HG03280 (cell line): ENCODE measurements at regions not wholly inside any gene's neighbourhood (a gene's known extent, or its start where the extent isn't known, plus 50 kb on each side); places are given as distances from the start of the nearest gene placed in this dataset.
"Not testable (repeated sequence)": the region's sequence is repeated elsewhere in the genome, so short reads cannot be mapped to it uniquely, and the experiment has no call there.

Experiments
- ATAC-seq: cut with Tn5 transposase; IDR thresholded peaks from one replicate; pipeline ENCODE4 v1.9.1; 2021; ENCODE audit warnings: mild to moderate bottlenecking, moderate library complexity; ENCODE audit not compliant: unreplicated experiment

DNA sequence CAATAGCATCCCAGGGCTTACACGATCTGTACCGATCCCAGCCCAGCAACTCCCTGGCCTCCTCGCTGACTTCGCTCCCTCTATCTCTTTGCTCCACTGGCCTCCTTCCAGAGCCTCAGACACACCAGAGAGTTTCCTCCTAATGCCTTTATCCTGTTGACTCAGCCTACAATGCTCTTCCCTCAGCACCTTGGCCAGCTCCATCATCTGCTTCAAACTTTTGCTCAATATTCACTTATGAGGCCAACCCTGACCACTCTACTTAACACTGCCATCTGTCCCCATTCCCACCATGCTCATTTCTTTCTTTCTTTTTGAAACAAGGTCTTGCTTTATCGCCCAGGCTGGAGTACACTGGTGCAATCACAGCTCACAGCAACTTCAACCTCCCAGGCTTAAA, 180.9 kb downstream of the CEP170 start:
- ATAC-seq: not testable (repeated sequence)

DNA sequence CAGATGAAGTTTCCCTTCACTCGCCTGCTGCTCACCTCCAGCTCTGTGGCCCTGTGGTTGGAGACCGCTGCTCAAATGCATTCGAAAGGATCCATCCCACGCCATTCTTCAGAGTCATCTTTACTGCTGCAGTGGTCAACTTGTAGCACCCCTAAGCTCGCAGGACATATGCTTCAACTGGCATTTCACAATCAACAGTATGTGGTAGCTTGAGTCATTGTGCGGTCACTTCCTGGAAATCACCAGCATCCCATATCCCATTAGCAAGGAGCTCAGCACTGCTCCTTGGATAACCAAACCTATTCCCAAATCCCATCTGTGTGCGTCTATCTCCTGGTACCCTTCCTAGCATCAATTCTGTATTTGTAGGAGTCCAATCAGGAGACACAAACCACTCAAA, 188.0 kb downstream of the CEP170 start:
- ATAC-seq: not testable (repeated sequence)

DNA sequence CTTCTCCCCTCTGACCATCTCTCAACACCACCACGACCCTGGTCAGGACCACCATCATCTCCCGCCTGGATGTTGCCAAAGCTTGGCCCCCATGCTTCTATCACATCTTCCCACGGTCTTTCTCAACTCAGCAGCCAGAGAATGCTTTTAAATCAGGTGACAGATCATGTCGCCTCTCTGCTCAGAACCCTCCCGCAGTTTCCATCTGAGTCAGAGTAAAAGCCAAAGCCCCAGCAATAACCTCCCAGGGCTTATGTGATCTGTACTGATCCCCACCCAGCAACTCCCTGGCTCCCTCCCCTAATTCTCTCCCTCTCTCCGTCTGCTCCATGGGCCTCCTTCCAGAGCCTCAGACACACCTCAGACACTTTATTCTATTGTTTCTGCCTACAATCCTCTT, 193.1 kb downstream of the CEP170 start:
- ATAC-seq: not testable (repeated sequence)

DNA sequence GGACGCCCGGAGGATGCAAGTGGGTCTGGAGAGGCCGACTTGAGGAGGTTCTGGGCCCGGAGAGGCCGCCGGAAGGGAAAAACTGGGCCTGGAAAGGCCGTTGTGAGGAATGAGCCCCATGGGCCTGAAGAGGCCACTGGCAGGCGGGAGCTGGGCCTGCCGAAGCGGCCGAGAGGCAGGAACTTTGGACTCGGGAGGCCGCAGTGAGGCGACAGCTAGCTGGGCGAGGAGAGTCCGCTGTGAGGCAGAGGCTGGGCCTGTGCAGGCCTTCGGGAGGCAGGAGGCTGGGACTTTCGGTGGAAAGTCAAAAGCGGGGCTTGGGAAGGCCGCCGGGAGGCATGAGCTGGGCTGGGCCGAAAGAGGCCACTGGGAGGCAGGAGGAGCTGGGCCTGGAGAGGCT, 199.6 kb downstream of the CEP170 start:
- not testable (repeated sequence) for ATAC-seq

DNA sequence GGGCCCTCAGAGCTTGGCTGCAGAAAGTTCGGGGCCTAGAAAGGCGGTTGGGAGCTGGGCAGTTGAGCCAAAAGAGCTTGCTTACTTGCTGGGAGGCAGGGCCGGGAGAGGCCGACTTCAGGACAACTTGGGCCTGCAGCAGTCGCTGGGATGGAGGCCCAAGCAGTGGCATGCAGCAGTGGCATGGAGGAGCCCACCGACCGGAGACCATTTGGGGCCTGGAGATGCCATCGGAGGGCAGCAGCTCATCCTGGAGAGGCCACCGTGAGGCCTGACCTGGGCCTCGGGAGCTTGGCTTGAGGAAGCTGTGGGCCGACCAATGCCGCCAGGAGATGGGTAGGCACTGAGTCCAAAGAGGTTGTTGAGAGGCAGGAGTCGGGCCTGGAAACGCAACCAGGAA, 200.0 kb downstream of the CEP170 start:
- not testable (repeated sequence) for ATAC-seq

DNA sequence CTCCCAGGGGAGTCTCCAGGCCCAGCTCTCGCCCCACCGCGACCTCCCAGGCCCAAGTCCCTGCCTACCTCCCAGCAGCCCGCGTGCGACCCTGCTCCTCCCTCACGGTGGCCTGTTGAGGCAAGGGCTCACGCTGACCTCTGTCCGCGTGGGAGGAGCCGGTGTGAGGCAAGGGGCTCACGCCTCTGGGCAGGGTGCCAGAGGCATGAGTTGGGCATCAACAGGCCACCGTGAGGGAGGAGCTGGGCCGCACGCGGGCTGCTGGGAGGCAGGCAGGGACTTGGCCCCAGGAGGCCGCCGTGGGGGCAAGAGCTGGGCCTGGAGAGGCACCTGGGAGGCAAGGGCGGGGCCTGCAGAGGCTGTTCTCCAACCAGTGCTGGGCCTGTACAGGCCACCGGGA, 200.4 kb downstream of the CEP170 start:
- not testable (repeated sequence) for ATAC-seq

DNA sequence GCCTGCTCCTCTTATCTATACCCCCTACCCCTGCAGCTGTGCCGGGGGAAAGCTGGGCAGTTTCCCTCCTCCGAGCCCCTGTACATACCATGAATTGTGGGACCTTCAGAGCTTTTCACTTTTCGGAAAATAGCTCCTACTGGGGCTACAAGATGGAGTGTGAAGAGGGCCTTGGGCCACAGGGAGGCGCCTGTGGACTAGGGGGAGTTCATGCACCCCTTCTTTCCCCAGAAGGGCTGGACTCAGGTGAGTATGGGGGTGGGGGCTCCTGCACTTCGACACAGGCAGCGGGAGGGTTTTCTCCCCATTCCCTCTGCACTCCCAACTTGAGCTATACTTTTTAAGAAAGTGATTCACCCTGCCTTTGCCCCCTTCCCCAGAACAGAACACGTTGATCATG, 202.0 kb downstream of the CEP170 start:
- ATAC-seq: not testable (repeated sequence)

DNA sequence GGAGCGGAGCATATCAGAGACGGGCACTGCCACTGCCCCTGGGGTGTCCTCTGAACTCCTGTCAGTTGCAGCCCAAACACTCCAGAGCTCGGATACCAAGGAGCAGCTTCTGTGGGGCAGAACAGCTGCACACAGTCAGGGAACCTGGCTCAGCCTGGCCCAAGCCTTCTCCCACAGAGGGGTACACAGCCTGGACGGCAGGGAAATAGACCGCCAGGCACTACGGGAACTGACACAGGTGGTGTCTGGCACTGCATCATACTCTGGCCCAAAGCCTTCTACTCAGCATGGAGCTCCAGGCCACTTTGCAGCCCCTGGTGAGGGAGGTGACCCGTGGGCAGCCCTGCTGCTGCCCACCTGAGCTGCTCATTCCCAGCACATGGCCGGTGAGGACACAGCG, 204.5 kb downstream of the CEP170 start:
- not testable (repeated sequence) for ATAC-seq

DNA sequence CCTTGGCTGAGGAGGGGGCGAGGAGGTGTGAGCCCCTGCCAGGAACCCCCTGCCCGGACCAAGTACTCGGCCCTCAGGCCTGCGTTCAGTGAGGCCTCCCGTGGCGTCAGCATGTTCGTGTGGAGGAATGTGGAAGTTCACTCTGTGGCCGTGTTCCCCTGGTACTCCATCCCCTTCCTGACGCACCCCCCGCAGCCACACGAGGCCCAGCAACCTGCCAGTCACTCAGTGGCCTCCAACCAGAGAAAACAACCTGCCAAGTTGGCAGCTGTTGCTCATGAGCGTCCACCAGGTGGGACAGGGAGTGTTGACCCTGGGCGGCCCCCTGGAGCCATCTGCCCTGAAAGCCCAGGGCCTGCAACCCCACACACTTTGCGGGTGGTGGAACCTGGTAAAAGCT, 205.4 kb downstream of the CEP170 start:
- ATAC-seq: not testable (repeated sequence)

DNA sequence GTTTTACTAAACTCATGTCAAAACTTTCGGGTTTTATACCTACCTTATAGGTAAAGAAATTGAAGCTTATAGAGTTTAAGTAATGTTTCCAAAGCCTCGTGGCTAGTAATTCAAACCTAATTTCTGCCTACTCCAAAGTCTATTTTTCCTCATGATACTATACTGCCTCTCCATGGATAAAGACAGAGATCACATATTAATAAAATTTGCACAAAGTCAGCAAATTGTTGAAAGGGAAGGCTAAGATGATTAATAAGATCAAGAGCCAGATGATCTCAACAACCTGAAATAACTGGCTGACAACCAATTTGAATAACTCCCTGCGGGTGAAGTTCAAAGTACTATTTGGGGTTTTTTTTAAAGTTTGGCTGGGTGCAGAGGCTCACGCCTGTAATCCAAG, 233.7 kb downstream of the CEP170 start:
- ATAC-seq: not testable (repeated sequence)

DNA sequence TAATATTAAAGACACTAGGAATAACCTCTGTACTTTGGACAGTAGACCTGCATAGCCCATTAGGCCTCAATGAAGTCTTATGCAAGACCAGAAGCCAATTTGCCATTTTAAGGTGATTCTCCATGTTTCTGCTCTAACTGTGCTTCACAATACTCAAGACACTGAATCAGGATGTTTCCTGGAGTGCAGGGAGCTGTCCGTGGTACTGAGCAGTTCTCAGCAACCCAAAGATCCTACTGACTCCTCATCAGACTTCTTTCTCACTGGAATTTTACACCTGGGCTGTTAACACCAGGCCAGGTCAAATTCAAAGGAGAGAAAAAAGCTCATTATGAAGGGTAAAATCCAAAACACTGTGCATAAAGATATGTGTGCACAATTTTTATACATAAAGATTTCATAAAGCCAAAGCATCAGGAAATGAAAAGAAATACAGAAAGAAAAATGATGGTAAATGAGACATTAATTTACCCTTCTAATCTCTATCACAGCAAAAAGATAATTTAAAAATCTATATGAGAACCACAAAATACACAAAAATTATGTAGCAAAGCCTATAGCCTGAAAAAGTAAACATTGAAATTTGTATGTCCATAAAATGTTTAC, 235.9 kb downstream of the CEP170 start:
- not testable (repeated sequence) for ATAC-seq

DNA sequence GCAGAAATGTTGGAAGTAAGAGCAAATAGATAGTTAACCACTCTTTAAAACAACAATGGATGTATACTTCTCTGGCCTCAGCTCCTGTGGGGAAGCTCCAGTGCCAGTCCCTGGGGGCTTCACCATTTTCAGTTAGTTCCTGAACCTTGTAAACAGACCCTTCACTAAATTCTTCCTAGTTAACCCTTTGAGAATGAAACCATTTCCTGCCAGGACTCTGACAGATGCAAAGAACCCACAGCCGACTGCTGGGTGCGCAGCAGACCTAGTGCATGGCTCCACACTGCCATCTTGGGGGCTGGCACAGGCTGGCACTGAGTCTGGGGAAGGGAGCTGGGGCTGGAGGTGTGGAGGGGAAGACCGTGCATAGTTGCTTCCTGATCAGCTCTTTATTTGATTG, 244.4 kb downstream of the CEP170 start:
- not testable (repeated sequence) for ATAC-seq

DNA sequence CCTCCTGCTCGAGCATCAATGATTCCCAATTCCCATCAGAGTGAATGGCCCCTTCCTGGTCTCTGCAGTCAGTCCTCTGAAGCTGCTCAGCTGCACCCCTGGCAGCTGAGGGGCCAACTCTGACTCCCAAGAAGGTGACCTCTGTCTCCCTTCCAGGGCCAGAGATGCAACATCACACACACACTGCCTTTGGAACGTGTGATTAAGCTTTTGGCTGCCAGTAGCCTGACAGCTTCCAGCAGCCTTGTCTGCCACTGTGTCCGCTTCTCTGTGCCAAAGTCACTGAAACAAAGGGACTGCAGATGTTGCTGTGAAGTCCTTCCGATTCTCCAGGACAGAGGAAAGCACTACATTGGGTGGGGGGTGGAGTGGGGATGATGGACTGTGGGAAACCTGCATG, 254.1 kb downstream of the CEP170 start:
- not testable (repeated sequence) for ATAC-seq

DNA sequence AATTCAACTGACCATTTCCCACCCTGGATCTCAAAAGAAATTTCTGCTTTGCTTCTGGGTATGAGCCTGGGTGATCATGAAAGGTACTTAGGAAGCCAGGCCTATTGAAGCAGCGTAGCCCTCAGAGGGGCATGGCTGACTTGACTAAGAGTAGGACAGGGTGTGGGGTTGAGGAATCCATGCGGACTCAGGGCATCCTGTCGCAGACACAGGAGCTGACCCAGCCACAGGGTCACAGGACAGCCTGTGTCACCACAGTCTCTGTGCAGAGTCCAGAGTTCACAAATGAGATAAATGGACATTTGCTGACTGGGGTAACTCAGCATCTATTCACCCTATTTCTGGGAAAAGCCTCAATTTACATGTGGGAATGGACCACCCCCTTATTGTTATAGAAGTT, 262.3 kb downstream of the CEP170 start:
- not testable (repeated sequence) for ATAC-seq

DNA sequence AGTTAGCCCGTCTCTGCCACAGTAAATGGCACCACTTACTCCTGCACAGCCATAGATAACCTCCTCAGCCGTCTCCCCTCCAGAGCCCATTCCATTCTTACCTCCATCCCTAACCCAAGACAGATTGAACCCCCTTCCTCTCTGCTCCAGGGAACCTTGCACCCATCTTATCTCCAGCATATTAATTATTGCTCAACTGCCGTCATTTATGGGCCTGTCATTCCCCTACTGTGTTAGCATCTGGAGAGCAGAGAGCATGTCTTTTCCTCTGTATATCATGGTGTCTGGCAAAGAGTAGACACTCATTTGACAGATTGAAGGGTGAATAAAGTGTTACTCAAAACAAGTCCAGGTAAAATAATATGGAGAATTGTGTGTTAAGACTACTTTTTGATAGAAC, 270.0 kb downstream of the CEP170 start:
- not testable (repeated sequence) for ATAC-seq

DNA sequence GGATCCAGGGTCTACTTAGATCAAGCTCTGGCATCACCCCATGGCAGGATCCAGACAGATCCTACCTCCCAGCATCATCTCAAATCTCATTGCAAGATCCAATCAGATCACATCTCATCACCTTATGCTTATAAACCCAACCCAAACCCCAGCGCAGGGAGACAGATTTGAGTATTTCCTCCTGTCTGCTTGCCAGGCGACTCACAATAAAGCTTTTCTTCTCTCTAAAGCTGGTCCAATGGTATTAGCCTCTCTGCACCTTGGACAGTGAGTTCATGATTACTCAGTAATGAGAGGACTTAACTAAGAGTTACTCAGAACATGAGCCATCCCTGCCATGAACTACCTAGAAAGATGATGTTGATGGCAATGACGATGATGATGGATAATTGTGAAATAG, 281.7 kb downstream of the CEP170 start:
- ATAC-seq: not testable (repeated sequence)

DNA sequence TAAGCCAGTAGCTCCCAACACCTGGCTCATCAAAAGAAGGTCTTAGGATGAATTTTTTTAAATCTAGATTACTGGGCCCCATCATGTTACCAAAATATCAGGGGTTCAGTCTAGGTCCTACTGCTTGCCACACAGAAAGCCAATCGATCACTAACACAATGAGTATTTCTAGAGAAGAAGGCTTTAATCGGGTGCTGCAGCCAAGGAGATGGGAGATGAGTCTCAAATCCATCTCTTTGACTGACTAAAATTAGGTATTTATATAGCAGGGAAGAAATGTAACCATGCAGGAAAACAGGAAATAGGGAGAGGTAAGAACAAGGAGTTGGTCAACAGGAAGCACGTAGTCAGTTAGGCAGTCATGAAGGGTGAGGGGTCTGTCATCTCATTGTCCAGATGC, 288.2 kb downstream of the CEP170 start:
- no peak for ATAC-seq

DNA sequence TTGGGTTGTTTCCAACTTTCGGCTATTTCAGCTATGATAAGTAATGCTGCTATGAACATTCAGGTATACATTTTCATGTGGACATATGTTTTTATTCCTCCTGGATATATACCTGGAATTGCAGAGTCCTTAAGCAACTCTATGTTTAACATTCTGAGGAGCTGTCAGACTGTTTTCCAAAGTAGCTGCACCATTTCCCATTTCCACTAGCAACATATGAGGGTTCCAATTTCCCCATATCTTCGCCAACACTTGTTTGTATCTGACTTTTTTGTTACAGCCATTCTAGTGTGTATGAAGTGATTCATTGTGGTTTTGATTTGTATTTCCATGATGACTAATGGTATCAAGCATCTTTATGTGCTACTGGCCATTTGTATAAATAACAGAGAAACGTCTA, 295.7 kb downstream of the CEP170 start:
- not testable (repeated sequence) for ATAC-seq

DNA sequence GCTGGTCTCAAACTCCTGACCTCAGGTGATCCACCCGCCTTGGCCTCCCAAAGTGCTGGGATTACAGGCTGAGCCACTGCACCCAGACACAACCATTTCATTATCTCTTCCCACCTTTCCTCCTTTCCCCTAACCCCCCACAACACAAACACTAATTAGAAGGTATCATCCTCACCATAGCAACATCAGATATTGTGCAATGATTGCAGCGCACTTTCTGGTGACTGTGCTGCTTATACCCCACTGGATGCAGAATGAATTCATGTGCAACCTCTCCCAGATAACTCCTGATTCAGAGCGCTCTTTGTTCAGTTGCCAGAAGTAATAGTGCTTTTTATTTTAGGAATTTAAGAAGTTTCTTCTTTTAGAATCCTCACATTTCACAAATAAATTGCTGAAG, 300.1 kb downstream of the CEP170 start:
- not testable (repeated sequence) for ATAC-seq

DNA sequence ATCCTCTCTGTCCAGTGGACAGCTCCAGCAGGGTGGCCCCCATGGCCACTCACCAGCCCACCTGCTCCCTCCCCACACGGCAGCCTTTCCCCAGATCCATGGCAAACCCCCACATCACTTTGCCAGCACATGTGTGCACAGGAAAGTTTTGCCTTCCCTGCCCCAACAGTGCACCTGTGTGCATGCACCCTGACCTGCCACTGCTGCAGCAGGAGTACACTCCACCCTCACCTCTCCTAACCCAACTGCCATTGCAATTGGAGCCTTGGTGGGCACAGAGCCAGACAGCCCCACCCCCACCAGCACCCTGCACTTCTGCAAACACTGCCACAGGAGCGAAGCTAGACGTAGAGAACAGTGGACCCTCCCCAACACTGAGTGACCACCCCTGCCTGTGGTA, 308.9 kb downstream of the CEP170 start:
- no peak for ATAC-seq

DNA sequence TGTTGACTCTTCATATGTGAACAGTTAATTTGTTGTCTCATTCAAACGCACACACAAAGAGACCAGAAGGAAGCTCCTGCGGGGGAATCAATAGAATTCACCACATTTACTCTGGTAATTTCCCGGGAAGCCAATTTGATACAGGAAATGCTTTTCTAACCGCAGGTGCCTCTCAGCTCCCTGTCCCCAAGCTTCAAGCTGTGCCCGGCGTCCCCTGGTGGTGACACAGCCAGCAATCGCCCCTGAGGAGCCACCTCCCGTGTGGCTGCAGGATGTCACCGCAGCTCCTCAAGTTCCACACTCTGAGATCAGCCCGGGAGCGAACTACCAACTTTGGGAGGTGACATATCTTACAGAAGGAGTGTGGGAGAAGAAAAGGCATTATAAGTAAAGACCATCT, 318.4 kb downstream of the CEP170 start:
- ATAC-seq: not testable (repeated sequence)

DNA sequence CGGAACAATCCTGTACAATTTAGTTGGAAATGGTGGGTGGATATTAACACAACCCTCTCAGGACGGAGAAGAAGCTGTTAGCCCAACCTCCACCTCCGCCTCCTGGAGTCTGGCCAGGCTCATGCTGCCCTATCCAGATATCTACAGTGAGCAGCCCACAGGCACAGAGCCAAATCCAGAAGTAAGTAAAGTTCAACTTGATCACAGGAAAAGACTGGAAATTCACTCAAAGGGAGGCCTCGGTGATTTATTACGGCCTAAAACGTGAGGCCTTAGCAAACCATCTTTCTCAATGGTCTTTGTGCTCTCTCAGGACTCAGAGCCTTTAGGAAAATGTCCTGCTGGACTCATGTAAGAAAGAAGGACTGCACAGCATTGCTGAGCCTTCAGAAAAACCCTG, 330.4 kb downstream of the CEP170 start:
- not testable (repeated sequence) for ATAC-seq

DNA sequence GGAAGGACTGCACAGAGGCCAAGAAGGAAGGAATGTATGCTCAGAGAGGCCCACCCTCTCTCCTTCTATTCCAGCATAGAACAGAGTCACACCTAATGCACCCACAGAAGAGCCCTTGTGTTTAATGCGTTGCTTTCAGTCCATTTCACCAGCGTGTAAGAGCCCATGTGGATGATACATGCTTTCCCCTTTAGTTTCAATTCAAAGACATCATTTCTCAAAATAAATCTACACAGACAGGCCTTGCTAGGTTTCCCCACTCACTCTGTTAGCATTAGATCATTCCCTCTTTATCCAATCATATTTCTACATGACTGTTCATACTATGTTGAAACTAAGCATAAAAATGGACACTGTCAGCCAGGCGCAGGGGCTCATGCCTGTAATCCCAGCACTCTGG, 331.5 kb downstream of the CEP170 start:
- ATAC-seq: not testable (repeated sequence)
